GM21515 (cell line): ENCODE measurements at regions not wholly inside any gene's neighbourhood (a gene's known extent, or its start where the extent isn't known, plus 50 kb on each side); places are given as distances from the start of the nearest gene placed in this dataset.

Experiments
- ATAC-seq: cut with Tn5 transposase; IDR thresholded peaks from one replicate; pipeline ENCODE4 v1.9.1; 2021; ENCODE audit not compliant: unreplicated experiment

- ATAC-seq = no peak
These were observed 429.1 kb upstream of the CCDC196 start for GRCh38 chr14:66056926-66057552.

GRCh38 chr14:66065188-66065587 lies 421.0 kb upstream of the CCDC196 start:
- no peak for ATAC-seq

DNA sequence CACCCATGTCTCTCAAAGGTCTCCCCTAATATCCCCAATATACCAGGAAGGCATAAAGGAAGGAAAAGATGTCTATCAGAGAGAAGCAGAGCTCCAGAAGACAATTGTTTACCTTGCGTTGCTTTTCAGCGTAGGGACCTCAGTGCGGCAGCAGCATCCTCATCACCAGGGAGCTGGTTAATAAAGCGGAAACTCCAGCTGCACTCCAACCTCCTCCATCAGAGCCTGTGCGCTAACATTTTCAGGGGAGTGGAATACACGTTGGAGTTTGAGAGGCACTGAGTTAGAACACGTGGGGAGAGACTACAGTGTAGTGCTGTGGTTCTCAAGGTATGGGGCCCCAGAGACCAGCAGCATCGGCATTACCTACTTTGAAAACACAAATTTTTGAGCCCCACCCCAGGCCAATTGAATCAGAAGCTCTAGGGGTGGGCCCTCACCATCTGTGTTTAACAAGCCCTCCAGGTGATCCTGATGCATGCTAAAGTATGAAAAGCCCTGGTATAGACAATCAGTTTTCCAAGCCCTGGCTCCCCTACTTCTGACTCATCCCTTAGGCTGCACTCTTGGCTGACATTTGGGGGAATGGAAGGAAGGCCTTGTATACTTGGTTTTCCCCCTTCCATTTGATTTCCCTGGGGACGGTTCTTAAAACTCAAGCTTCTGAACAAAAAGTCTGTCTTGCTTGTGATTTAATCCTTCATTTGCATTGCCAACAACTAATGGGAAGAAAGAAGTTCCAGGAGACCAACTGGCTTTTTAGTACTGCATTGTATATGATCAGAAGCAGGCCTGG lies 419.0 kb upstream of the CCDC196 start:
- no peak for ATAC-seq

DNA sequence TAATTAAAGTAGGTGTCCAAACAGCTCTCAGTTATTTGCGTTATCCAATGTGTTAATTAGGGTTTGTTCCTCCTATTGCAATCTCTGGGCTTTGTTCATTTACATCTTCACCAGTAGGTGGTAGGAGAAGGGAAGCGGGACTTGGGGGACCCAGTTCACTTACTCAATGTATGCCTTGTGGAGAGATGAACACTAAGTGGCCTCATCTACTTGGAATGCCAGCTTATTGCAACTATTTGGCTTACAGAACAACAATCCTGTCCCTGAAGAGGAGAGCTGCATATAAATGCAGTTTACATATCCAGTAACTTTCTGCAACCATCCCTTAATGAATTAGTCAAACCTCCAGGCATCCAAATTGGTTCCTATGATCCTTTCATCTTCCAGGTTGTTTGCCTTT lies 417.1 kb upstream of the CCDC196 start:
- ATAC-seq = no peak

DNA sequence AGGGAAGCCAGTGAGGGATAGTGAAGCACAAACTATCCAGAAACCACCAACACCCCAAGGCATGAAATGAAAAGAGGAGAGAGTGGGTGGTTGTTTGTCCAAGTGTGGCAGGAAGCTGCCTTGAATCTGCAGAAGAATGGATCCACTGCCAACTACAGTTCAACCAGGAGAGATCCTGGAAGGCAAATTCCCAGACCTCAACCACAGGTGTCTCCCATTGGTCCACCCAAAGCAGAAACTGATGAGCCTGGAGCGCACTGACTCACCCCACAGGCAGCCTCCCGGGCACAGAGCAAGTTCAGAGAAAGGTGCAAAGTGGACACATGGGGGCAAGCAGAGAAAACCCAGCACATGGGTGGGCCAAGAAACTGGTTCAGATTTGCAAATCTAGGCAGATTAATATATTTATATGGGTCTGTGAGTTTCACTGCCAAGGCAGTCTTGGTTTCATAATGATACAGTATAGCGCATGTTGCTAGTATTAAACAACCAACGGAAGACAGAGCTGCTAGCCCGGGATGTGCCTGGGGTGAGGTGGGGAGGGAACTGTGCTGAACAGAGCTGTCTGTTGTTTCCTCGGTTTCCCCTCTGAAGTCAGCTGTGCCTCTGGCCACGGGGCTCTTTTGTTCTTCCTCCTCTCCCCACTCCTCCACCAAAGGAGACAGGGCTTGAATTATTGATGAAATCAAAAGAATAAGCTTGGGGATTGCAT lies 416.2 kb upstream of the CCDC196 start:
- ATAC-seq = no peak

GRCh38 chr14:66070542-66071319 lies 415.4 kb upstream of the CCDC196 start:
- no peak for ATAC-seq

DNA sequence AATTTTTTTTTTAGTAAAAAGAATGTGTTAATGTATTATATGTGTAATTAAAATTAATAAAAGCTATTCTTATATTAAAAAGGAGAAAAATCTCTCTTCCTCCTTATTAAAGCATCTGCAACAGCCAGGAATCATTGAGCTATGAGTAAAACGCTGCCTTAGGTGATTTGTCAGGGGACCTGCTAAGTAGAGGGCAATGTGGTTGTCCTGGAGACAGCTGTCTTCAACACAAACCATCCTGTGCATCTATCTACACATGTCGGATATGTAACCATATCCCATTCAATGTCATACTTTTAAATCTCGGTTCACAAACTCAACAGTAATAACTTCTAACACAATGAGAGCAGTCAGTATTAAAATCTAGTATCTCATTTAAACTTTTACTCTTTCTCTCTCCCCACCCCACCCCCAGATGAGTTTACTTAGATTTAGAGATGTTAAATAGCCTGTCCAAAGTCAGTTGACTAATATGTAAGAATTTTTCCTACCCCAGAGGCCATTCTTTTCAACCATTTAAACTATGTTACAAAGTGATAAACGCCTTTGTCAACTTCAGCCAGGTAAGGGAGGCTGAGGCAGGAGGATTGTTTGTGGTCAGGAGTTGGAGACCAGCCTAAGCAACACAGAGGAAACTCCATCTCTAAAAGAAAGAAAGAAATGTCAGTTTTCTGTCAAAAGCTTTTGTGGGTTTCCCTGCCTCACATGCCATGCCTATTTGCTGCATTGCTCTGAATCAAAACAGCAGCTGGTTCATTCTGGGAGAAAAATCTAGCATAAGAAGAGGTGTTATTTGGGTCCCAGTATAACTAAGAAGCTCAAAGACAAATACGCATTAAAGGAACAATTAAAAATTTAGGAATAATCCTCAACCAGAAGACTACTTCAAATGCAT lies 413.7 kb upstream of the CCDC196 start:
- no peak for ATAC-seq

DNA sequence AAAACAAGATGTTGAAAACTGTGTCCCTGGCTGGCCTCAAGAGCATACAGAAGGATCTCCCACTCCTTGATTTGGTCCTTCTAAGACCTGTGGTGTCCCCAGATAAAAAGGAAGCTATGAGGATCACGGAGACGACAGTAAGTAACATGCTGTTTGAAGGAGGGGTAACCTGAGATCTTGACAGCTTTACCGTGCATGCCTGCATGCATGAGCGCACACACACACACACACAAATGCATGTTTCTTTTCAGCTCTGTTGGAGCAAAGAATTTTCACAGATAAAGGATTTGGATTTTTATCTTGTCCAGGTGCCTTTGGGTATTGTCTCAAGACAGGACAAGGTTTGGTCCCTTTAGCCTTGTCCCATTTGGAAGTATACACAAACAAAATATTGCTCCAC lies 411.6 kb upstream of the CCDC196 start:
- ATAC-seq = no peak

DNA sequence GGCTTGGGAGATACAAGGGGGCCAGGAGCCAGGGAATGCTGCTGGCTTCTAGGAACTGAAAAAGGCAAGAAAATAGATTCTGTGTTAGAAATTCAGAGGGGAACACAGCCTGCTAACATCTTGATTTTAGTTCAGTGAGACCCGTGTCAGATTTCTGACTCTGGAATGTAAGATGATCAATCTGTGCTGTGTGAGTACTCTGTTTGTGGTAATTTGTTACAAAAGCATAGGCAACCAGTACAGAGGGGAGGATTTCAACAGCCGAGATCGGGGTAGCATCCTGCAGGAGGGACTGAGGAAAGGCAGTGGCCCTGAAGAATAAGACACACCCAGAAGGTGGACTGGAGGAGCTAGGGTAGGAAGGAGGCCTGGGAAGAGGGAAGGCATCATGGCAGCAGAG lies 410.0 kb upstream of the CCDC196 start:
- no peak for ATAC-seq

GRCh38 chr14:66078006-66078405 lies 408.2 kb upstream of the CCDC196 start:
- ATAC-seq = no peak

- ATAC-seq = no peak
These were observed 404.4 kb upstream of the CCDC196 start for GRCh38 chr14:66081594-66082376.

GRCh38 chr14:66085224-66085623 lies 400.9 kb upstream of the CCDC196 start:
- ATAC-seq = no peak

- ATAC-seq = no peak
These were observed 400.5 kb upstream of the CCDC196 start for GRCh38 chr14:66085665-66086064.

GRCh38 chr14:66087231-66087630 lies 398.9 kb upstream of the CCDC196 start:
- ATAC-seq = no peak

GRCh38 chr14:66088656-66089055 lies 397.5 kb upstream of the CCDC196 start:
- ATAC-seq = no peak

DNA sequence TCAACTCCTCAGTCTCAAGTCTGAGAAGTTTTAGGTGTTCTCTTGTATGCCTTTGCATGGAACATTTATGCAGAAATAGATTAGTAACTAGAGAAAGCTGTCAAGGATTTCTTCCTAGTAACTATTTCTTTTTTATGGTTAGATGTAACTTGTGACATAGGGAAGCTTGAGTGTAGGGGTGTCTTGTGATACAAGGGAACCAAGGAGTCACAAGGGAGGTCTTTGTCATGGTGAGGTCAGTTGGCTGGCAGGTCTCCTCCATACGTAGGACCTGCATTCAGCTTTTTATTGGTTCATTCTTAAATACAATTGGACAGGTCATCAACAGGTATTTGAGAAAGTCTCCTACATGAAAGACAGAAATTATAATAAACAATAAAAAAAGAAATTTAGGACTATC lies 394.0 kb upstream of the CCDC196 start:
- ATAC-seq = no peak

GRCh38 chr14:66092748-66093147 lies 393.4 kb upstream of the CCDC196 start:
- no peak for ATAC-seq

GRCh38 chr14:66094001-66094727 lies 392.0 kb upstream of the CCDC196 start:
- no peak for ATAC-seq

- ATAC-seq = no peak
These were observed 386.7 kb upstream of the CCDC196 start for GRCh38 chr14:66099451-66099850.
